Glutamatergic neuron (in vitro differentiated cells): ENCODE measurements at regions not wholly inside any gene's neighbourhood (a gene's known extent, or its start where the extent isn't known, plus 50 kb on each side); places are given as distances from the start of the nearest gene placed in this dataset.

Experiments
- DNase-seq: peaks from one replicate; pipeline ENCODE4 v3.0.0; 2022
- H3K27ac Mint-ChIP-seq: one replicate; pipeline ENCODE4 v1.8.0; 2020; ENCODE audit warnings: mild to moderate bottlenecking, mixed read lengths, inconsistent platforms; ENCODE audit not compliant: unreplicated experiment
- H3K27me3 Mint-ChIP-seq: one replicate; pipeline ENCODE4 v1.8.0; 2020; ENCODE audit warnings: mild to moderate bottlenecking, moderate library complexity, mixed read lengths, inconsistent platforms; ENCODE audit not compliant: unreplicated experiment
- H3K36me3 Mint-ChIP-seq: one replicate; pipeline ENCODE4 v1.8.0; 2020; ENCODE audit warnings: mild to moderate bottlenecking, mixed read lengths, inconsistent platforms; ENCODE audit not compliant: unreplicated experiment
- H3K4me1 Mint-ChIP-seq: one replicate; pipeline ENCODE4 v1.8.0; 2020; ENCODE audit warnings: mild to moderate bottlenecking, low read depth, mixed read lengths, inconsistent platforms; ENCODE audit not compliant: unreplicated experiment
- H3K4me3 Mint-ChIP-seq: one replicate; pipeline ENCODE4 v1.8.0; 2020; ENCODE audit warnings: mild to moderate bottlenecking, mixed read lengths, inconsistent platforms; ENCODE audit not compliant: unreplicated experiment
- H3K9me3 Mint-ChIP-seq: one replicate; pipeline ENCODE4 v1.8.0; 2020; ENCODE audit warnings: mild to moderate bottlenecking, moderate library complexity, mixed read lengths, inconsistent platforms; ENCODE audit not compliant: unreplicated experiment
- CTCF ChIP-seq: fragments of 200-600 bp; sonication (generic); IDR thresholded peaks from one replicate; pipeline ENCODE4 v1.5.0; 2021; ENCODE audit not compliant: partially characterized antibody, unreplicated experiment

- Mint-ChIP-seq H3K9me3 (peaks cover 3% of the 10 kb centered on the region), H3K27ac (no peak overlapping the region), H3K27me3 (peaks cover 2% of the 10 kb centered on the region), H3K4me1 (peaks cover 11% of the 10 kb centered on the region), H3K4me3 (no peak overlapping the region), H3K36me3 (no peaks in the 10 kb centered on the region)
- DNase-seq, result no peak
- TF ChIP-seq CTCF, result no peak
Measured at GRCh38 chr2:13009027-13009642, 292.4 kb downstream of the TRIB2 start.

GRCh38 chr2:13010283-13010682 lies 293.5 kb downstream of the TRIB2 start:
- Mint-ChIP-seq H3K9me3 (peaks cover 3% of the 10 kb centered on the region), H3K4me1 (peaks cover 16% of the 10 kb centered on the region), H3K27ac (no peak overlapping the region), H3K4me3 (no peak overlapping the region), H3K36me3 (no peaks in the 10 kb centered on the region), H3K27me3 (peaks cover 2% of the 10 kb centered on the region)
- no peak for DNase-seq
- no peak for TF ChIP-seq CTCF

- TF ChIP-seq CTCF, result no peak
- Mint-ChIP-seq H3K36me3 (no peaks in the 10 kb centered on the region), H3K9me3 (peaks cover 3% of the 10 kb centered on the region), H3K4me3 (no peak overlapping the region), H3K4me1 (peaks cover 19% of the 10 kb centered on the region), H3K27ac (peak overlapping the region; percentile 40), H3K27me3 (no peaks in the 10 kb centered on the region)
- DNase-seq, result no peak
Measured at GRCh38 chr2:13014783-13015182, 298.0 kb downstream of the TRIB2 start.

- Mint-ChIP-seq H3K9me3 (peaks cover 3% of the 10 kb centered on the region), H3K36me3 (no peaks in the 10 kb centered on the region), H3K27ac (peak overlapping the region; percentile 24), H3K4me1 (peaks cover 17% of the 10 kb centered on the region), H3K4me3 (no peak overlapping the region), H3K27me3 (no peaks in the 10 kb centered on the region)
- TF ChIP-seq CTCF, result no peak
- no peak for DNase-seq
Measured at GRCh38 chr2:13015532-13016320, 299.0 kb downstream of the TRIB2 start.

- no peaks in the 10 kb centered on the region for H3K36me3 Mint-ChIP-seq
- H3K27ac Mint-ChIP-seq, result no peak overlapping the region
- H3K4me1 Mint-ChIP-seq, result peaks cover 8% of the 10 kb centered on the region
- no peak for DNase-seq
- TF ChIP-seq CTCF, result no peak
- no peak overlapping the region for H3K4me3 Mint-ChIP-seq
- H3K9me3 Mint-ChIP-seq, result no peaks in the 10 kb centered on the region
- no peaks in the 10 kb centered on the region for H3K27me3 Mint-ChIP-seq
Measured at GRCh38 chr2:13018490-13018889, 301.8 kb downstream of the TRIB2 start.
